Renal cortical epithelial cell (primary cell): ENCODE measurements at regions not wholly inside any gene's neighbourhood (a gene's known extent, or its start where the extent isn't known, plus 50 kb on each side); places are given as distances from the start of the nearest gene placed in this dataset.

ENCODE experiments used
- DNase-seq: peaks from one replicate; pipeline ENCODE4 v3.0.0-alpha.2; 2011; ENCODE audit warnings: low read depth

DNA sequence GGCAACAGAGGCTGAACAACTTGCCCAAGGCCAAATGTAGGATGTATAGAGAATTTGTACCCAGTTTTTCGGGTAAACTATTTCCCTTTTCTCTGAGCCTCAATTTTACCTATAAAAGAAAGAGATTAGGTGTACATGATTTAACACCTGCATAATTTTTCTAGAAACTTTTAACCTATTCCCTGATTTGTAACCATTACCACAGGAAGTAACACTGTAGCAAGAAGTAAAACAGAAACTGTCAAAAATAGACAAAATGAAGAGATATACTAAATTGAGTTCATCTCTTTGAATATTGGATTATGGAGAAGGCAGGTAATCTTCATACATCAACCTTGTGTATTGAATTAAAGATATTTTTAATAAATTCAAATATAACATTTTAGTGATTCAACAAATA lies 136.2 kb downstream of the ZC3H11B start:
- DNase-seq: no peak

DNA sequence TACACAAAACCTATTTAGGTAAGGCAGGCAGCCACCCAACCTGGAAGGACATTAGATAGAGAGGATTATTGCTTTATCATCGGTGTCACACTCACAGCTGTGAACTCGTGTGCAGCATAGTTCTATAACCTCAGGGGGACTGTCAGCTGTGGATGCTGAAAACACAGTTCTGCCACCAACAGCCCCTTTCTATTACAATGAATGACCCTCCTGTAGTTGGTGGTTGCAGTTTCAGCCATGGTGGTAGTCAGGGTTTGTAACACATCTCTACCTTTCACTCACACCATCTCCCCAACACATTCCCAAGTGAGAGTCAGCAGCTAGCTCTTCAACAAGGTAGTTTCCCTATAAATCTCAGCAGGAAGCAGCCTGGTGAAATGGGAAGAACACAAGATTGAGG lies 136.8 kb downstream of the ZC3H11B start:
- DNase-seq: no peak

DNA sequence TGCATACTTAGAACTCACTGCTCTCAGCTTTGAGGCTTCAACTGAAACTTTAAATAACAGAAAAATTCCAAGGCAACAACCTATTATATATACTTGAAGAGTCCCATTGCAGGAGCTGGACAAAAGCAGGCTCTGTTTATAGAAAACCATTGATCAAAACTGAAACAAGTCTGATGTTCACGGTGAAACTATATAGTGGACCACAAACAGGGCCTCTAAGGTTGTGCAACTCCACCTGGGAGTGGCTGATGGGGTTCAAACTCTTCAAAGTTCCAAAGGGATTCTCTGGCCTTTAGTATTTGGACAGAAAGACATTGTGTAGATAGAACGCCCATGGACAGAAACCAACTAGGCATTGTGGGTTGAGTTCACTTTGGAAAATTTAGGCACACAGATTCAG lies 140.3 kb downstream of the ZC3H11B start:
- DNase-seq: no peak

DNA sequence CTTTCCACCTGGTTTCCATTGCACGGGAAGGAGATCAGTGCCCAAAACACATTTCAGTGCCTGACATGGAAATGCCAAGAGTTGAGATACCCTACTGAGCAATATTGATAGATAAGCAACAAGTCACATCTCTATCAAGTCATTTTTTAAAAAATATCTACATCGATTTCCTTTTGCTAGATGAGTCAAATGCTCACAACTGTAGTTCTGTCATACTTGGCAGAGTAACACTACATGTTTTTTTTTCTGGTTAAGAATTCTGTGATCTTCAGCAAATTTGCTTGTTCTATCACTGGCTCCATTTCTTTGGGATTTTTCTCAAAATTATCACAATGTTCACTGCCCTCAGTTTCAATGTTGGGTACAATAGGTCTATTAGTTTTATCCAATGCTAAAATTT lies 145.4 kb downstream of the ZC3H11B start:
- no peak for DNase-seq

DNA sequence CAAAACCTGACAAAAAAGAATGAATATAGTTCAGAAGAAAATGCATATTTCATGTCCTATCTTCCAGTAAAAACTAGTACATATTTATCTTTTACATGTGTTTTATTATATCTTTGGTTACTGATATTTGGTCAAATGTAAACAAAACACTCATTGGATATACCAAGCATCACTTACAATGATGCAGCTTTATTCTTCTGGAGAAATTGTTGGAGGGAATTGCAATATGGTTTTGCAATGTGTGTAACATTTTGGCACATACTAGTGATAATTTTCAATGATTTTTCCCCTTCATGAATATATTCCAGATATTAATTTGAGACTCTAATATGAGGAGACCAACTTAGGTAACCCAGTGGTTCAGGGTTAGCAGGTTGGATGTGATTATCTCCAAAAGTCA lies 146.1 kb downstream of the ZC3H11B start:
- DNase-seq: no peak

DNA sequence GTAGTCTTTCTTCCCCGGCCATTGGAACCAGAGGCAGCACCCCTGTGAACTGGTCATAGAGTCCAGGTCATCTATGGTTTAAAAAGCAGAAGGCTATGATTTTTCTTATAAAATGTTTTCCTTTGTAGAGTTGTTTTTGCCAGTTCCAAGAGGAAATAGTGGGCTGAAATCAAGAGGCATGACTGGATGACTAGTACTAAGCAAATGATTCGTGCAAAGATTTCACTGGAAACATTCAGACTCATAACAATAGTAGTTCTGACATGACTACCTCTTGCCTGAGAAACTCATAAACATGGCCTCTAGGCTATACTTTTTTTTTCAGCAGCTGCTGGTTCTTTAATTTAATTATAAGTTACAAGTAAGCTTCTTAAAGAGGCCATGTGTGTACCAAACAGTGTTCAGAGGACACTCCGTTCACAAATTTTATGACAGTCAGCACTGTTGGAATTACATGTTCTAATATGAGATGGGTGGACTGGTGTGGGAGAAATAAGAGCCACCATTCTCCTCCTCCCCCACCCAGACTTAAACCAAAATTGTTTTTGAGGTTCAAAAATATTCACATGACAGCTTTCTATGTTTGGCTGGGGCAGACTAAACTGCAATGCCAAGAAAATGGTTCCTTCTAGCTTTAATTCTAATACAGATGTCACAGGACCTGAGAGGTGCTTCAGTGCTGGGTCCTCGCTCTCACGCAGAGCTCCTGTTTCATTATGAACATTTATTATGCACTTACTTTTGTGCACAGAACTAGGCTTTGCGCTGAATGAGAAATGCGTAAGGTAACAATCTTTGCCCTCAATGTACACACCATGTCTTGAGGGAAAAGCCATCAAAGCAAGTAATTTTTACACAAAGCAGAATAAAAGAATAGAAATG lies 147.5 kb downstream of the ZC3H11B start:
- DNase-seq: peak; percentile 98

- no peak for DNase-seq
Measured at GRCh38 chr1:219463636-219464035, 149.3 kb downstream of the ZC3H11B start.

- no peak for DNase-seq
Measured at GRCh38 chr1:219461981-219462400, 150.9 kb downstream of the ZC3H11B start.

DNA sequence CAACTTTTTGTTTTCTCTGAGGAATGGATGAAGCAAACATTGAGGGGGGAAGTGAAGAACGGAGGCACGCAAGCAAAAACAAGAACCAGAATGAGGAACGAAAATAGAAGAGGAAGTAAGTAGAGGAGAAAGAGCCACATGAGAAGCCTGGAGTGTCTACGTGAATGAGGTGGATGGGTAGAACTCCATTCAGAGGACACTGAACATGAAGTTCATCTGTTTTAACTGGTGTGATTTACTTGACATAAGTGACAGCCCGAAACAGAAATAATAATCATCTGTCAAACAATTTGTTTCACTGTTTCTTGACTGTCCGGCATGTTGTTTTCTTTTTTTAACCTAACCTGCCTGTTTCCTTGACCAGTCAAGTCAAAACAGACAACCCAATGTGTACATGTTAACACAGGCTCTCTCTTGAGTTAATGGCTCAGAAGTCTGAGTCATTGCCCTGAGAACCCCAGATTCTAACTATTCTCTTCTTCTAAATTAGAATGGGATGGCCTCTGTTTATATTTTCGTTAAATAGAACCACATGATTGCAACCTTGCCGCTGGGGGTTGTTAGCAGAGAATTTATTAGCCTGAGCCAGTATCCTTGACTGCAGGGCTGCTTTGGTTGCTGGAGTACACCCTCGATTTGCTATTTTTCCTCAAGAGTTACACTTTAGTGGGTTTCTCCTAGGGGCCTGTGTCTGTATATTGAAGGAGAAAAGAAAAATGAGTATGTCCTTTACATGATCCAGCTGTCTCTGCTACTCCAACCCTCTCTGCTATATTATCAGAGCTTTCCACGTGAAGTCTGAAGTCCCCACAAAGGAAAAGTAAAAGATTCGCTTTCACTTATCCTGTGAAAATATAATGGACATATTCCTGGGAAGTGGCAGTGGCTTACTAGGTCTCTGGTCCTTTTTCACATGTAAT lies 151.7 kb downstream of the ZC3H11B start:
- DNase-seq: peak; percentile 88

GRCh38 chr1:219460081-219460895 lies 152.6 kb downstream of the ZC3H11B start:
- DNase-seq: no peak

- no peak for DNase-seq
Measured at GRCh38 chr1:219459351-219460080, 153.4 kb downstream of the ZC3H11B start.

DNA sequence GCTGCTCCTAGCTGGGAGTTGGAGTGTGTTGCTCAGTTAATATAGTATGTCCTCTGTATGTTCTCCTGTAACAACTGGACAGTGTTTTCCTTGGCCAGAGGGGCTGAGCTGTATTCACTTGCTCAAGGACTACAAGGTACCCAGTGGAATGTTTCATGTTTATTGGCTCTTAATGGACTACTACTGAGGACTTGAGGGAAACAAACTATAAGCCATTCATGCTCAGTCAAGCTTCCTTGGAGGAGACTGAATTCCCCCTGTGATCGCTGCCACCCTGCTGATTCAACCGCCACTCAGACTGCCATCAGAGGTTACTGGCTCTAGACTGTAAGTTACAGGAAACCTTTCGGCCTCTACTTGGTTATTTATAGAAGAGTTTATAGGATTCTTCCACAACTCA lies 166.6 kb downstream of the ZC3H11B start:
- DNase-seq: peak; percentile 62

DNA sequence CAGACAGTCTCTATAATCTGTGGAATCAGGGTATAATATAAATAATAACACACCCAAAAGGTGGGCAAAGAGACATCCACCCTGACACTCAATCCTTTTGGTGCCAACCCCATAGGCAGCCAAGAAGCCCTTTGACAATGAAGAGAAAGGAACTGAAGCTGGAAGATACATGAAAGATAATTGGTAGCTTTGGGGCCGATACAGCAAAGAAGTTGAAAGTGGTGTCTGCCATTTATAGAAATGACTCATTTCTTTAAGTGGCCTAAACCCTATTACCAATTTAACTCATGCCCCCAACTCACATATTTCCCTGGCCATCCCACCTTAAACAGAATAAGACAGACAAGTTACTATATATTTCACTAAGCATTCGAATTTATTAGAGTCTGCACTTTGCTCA lies 167.0 kb downstream of the ZC3H11B start:
- DNase-seq: no peak

DNA sequence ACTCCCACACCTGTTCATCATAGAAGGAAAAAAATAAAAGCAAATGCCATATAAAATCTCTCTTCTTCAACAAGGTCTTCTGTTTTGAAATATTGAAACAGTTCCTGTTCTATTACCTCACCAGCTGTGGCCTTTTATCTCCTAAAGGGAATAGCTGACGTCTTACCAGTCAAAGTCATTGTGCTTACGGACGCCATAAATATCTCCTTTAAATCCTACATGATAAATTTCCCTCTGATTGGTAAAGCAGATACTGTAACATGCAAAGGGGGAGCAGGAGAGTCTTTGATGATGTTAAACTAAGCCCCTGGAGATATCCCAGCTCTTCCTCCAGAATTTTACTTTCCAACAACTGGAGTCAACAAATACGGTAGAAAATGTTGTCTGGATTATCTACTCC lies 168.4 kb downstream of the ZC3H11B start:
- no peak for DNase-seq

DNA sequence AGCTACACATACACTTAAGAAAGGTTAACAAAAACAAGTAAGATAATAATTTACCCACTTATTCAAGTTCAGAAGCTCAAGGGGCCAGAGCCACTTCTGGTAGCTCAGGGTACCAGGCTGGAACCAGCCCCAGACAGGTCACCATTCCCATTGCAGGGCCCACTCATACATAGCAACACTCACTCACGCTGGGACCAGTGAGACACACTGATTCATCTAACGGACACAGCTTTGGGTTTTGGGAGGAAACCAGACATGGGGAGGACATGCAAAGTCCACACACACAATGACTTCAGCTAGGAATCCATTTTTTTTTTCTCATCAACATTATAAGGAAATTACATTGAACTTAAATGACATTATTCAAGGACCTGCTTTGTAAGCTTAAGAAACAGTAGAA lies 169.1 kb downstream of the ZC3H11B start:
- DNase-seq: no peak

- peak; percentile 58 for DNase-seq
Measured at GRCh38 chr1:219442611-219443061, 170.3 kb downstream of the ZC3H11B start.

GRCh38 chr1:219441884-219442283 lies 171.0 kb downstream of the ZC3H11B start:
- DNase-seq: peak; percentile 67

GRCh38 chr1:219439376-219439775 lies 173.5 kb downstream of the ZC3H11B start:
- DNase-seq: no peak

GRCh38 chr1:219438386-219438785 lies 174.5 kb downstream of the ZC3H11B start:
- no peak for DNase-seq

- no peak for DNase-seq
Measured at GRCh38 chr1:219434923-219435297, 178.0 kb downstream of the ZC3H11B start.

DNA sequence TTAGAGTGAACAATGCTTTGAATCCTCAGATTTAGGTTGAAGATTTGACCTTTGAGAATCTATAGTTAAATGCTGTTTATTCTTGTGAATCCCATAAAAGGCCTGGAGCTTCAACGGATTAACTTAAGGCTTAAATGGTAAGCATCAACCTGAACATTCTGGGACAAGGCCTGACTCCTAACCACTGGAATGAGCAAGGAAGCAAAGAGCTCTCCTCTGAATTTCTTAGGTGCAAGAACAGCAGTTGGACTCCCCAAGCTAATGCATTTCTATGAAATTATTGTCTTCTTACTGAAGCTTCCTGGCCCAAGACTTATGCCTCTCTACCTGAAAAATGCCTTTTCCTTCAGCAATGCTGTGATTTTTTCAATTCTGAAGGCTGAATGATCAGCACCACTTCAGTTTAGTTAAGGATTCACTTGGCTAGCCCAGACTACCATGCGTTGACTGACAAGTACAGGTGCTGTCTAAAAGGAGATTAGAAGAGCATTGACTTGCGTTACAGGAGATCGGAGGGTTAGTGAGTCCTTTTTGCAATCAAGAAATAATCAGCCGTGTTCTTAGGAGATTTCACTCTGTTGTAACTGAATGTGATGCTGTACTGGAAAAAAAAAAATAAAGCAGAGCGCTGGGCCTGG lies 178.5 kb downstream of the ZC3H11B start:
- DNase-seq: no peak
